ENCODE measurements at regions not wholly inside any gene's neighbourhood (a gene's known extent, or its start where the extent isn't known, plus 50 kb on each side); places are given as distances from the start of the nearest gene placed in this dataset.

- TF ChIP-seq YY1 (IDR thresholded peaks at IDR 0.05; ENCODE audit: insufficient read depth, insufficient read length) (no peak), ZNF274 (IDR thresholded peaks at IDR 0.05; ENCODE audit: low read depth, low read length) (no peak)
Measured at GRCh38 chr20:22453244-22454080, 130.9 kb downstream of the FOXA2 start.
